Upper lobe of left lung (tissue), 6 donors: ENCODE measurements at regions not wholly inside any gene's neighbourhood (a gene's known extent, or its start where the extent isn't known, plus 50 kb on each side); places are given as distances from the start of the nearest gene placed in this dataset.
"Not testable (repeated sequence)": the region's sequence is repeated elsewhere in the genome, so short reads cannot be mapped to it uniquely, and the experiment has no call there.

Source experiments
- ATAC-seq, 2 donors: fragments of 200-7000 bp; cut with Tn5 transposase; one replicate each; pipeline ENCODE4 v1.9.1; 2022; ENCODE audit warnings: mild to moderate bottlenecking in 2 of 2, moderate library complexity in 2 of 2; ENCODE audit not compliant: low FRiP score in 2 of 2
- DNase-seq, 2 donors: peaks; one replicate each; pipeline ENCODE4 v3.0.0-alpha.2; 2019 to 2020
- H3K27ac ChIP-seq, 4 donors: fragments of 200-600 bp; sonication (generic); one replicate each; pipeline ENCODE4 v1.5.1; 2016 to 2019
- H3K27me3 ChIP-seq, 4 donors: fragments of 200-600 bp; sonication (generic); one replicate each; pipeline ENCODE4 v1.5.1; 2017 to 2019
- H3K36me3 ChIP-seq, 4 donors: fragments of 200-600 bp; sonication (generic); one replicate each; pipeline ENCODE4 v1.5.1; 2016 to 2019
- H3K4me1 ChIP-seq, 4 donors: fragments of 200-600 bp; sonication (generic); one replicate each; pipeline ENCODE4 v1.5.1; 2018 to 2019
- H3K4me3 ChIP-seq, 4 donors: fragments of 200-600 bp; sonication (generic); one replicate each; pipeline ENCODE4 v1.5.1; 2017 to 2019; ENCODE audit warnings: mild to moderate bottlenecking in 2 of 4, moderate library complexity in 1 of 4
- H3K9me3 ChIP-seq, 4 donors: fragments of 200-600 bp; sonication (generic); one replicate each; pipeline ENCODE4 v1.5.1; 2018 to 2019
- EP300 ChIP-seq, 4 donors: sonication (generic); formaldehyde crosslinking; IDR thresholded peaks; one replicate each; pipeline ENCODE4 v1.5.1; 2017; ENCODE audit warnings: antibody characterized with exemption in 4 of 4, control low read depth in 2 of 4
- POLR2A ChIP-seq, 4 donors: fragments of 450-650 bp; IDR thresholded peaks; one replicate each; pipeline ENCODE4 v1.5.1; 2016 to 2017; ENCODE audit warnings: antibody characterized with exemption in 4 of 4, mild to moderate bottlenecking in 2 of 4
- POLR2AphosphoS5 ChIP-seq, 2 donors: sonication (generic); formaldehyde crosslinking; IDR thresholded peaks; one replicate each; pipeline ENCODE4 v1.5.1; 2017; ENCODE audit warnings: antibody characterized with exemption in 2 of 2
- WGBS, 2 donors: methylation state at CpG; one replicate each; pipeline ENCODE4 v1.1.5; 2017 to 2018; 5-methylcytosine and 5-hydroxymethylcytosine counted together
- TF ChIP-seq, protein P1 (sequence below), 6 experiments: fragments of 450-650 bp in 4 of 6; fragments of 200-600 bp in 2 of 6; sonication (generic) in 2 of 6; IDR thresholded peaks; one replicate each; pipeline ENCODE4 v1.5.1; 2016 to 2019; ENCODE audit warnings: antibody characterized with exemption in 6 of 6
- donor health status: DM: no; HTN: no; CAD: no; lungs with moderate emphysema.
- donor health status: DM: no; HTN: yes; CAD: no; lungs with severe emphysema.

DNA sequence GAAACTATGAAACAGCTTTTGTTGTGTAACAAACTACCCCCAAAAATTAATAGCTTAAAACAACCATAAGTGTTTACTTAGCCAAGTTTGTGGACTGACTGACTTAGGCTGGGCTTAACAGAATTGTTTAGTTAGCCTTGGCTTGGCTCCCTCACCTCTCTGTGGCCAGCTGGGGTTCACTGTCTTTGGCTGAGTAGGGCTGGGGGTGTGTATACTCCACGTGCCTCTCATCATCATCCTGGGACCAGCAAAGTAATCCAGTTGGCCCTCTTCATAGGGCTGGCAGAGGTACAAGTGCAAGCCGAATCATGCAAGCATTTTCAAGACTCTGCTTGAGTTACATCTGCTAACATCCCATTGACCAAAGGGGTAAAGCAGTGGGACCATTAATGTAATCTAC lies 252.3 kb downstream of the BRINP2 start:
- WGBS, 2 donors = 21 to 100% methylated on average over 1 to 2 of the region's 2 CpGs
- DNase-seq (no peak), ATAC-seq (peak in 1 of 2 donors; percentile 39)
- Histone ChIP-seq H3K27me3 (no peaks in the 10 kb centered on the region), H3K4me3 (no peak overlapping the region), H3K4me1 (no peaks in the 10 kb centered on the region), H3K36me3 (no peaks in the 10 kb centered on the region), H3K27ac (no peak overlapping the region), H3K9me3 (no peaks in the 10 kb centered on the region)
- TF ChIP-seq EP300 (IDR thresholded peaks at IDR 0.05) = no peak
- TF ChIP-seq POLR2AphosphoS5 (IDR thresholded peaks at IDR 0.05) = no peak
- TF ChIP-seq, protein P1, sequence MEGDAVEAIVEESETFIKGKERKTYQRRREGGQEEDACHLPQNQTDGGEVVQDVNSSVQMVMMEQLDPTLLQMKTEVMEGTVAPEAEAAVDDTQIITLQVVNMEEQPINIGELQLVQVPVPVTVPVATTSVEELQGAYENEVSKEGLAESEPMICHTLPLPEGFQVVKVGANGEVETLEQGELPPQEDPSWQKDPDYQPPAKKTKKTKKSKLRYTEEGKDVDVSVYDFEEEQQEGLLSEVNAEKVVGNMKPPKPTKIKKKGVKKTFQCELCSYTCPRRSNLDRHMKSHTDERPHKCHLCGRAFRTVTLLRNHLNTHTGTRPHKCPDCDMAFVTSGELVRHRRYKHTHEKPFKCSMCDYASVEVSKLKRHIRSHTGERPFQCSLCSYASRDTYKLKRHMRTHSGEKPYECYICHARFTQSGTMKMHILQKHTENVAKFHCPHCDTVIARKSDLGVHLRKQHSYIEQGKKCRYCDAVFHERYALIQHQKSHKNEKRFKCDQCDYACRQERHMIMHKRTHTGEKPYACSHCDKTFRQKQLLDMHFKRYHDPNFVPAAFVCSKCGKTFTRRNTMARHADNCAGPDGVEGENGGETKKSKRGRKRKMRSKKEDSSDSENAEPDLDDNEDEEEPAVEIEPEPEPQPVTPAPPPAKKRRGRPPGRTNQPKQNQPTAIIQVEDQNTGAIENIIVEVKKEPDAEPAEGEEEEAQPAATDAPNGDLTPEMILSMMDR (IDR thresholded peaks at IDR 0.05) = no peak
- TF ChIP-seq POLR2A (IDR thresholded peaks at IDR 0.05) = no peak

DNA sequence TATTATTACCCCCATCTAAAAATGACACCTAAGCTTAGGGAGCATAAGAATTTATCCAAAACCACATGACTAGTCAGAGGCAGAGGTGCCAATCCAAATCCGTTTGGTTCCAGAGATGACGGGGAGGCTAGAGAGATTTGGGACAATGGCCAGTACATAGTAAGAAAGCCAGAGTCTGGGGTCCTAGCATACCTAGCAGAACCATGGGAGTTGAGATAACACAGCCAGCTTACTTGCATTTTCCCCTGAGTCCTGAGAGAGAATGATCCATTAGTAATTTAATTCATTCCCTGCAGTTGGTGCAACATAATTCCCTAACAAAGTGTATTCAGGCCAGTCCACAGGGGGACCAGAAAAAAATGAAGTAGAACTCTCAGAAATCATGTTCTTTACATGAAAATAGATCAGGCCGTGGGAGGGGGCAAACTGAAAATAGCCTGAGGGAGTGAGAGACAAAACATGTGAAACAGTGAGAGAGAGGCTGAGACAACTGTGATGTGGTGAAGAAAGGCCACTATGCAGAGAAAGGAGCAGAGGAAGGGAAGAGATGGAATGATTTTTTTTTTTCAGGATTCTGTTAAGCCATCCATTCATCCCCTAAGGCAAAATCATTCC lies 243.3 kb downstream of the BRINP2 start:
- Histone ChIP-seq H3K36me3 (no peaks in the 10 kb centered on the region), H3K9me3 (no peaks in the 10 kb centered on the region), H3K4me1 (no peaks in the 10 kb centered on the region), H3K4me3 (no peak overlapping the region), H3K27me3 (no peaks in the 10 kb centered on the region), H3K27ac (no peak overlapping the region)
- DNase-seq (no peak), ATAC-seq (no peak)
- no peak for TF ChIP-seq EP300 (IDR thresholded peaks at IDR 0.05)
- no peak for TF ChIP-seq POLR2A (IDR thresholded peaks at IDR 0.05)
- TF ChIP-seq, protein P1 (IDR thresholded peaks at IDR 0.05) = no peak
- no peak for TF ChIP-seq POLR2AphosphoS5 (IDR thresholded peaks at IDR 0.05)
- 63 to 64% methylated on average over 3 of the region's 3 CpGs for WGBS, 2 donors

DNA sequence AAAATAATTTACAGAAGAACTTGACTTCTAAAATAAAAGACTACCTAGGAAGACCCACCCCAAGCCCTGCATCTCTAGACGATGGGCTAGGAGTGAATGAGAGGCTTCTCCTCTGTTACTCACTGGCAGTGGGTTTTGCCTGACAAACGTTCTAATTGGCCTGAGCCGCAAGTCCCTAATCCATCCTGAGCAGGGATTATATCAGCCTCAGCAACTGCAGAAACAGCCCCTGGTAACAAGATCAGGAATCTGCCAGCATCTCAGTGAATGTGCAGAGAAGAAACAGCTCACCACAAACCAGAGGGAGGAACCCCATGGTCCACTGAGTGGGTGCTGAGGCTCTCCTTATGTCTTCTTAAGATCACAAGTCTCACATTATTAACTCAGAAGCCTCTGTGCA lies 240.6 kb downstream of the BRINP2 start:
- Histone ChIP-seq H3K36me3 (no peaks in the 10 kb centered on the region), H3K4me1 (no peaks in the 10 kb centered on the region), H3K4me3 (no peak overlapping the region), H3K27me3 (no peaks in the 10 kb centered on the region), H3K9me3 (no peaks in the 10 kb centered on the region), H3K27ac (no peak overlapping the region)
- WGBS, 2 donors = 73 to 86% methylated on average over 3 of the region's 3 CpGs
- ATAC-seq (no peak), DNase-seq (no peak)
- TF ChIP-seq POLR2AphosphoS5 (IDR thresholded peaks at IDR 0.05) = no peak
- TF ChIP-seq, protein P1 (IDR thresholded peaks at IDR 0.05) = no peak
- TF ChIP-seq EP300 (IDR thresholded peaks at IDR 0.05) = no peak
- no peak for TF ChIP-seq POLR2A (IDR thresholded peaks at IDR 0.05)

DNA sequence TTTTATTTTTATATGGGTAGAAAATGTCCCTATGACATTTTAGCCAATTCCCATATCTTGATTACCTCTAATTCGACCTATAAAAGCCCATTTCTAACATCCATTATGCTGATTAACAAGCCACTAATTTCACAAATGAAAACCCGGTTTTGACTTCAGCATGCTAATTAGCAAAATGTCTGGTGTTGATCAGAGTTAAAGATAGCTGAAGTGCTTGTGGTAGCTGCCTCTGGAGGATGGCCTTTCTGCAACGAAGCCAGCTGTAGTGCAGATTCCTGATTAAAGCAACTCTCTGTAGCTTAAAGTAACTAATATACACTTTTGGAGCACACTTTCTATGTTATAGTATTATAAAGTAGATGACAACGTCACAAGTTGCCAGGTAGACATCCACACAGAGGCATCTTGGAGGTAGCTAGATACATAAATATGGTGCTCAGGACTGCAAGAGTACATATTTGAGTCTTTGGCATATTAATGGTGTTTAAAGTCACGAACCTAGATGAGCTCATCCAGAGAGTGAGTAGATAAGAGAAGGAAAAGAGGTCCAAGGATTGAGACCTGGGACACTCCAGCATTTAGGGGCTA lies 239.5 kb downstream of the BRINP2 start:
- Histone ChIP-seq H3K9me3 (no peaks in the 10 kb centered on the region), H3K4me1 (no peaks in the 10 kb centered on the region), H3K4me3 (no peak overlapping the region), H3K27me3 (no peaks in the 10 kb centered on the region), H3K36me3 (no peaks in the 10 kb centered on the region), H3K27ac (no peak overlapping the region)
- ATAC-seq (no peak), DNase-seq (no peak)
- TF ChIP-seq POLR2AphosphoS5 (IDR thresholded peaks at IDR 0.05) (no peak), EP300 (IDR thresholded peaks at IDR 0.05) (no peak), POLR2A (IDR thresholded peaks at IDR 0.05) (no peak)
- TF ChIP-seq, protein P1 (IDR thresholded peaks at IDR 0.05) = no peak
- 73 to 75% methylated on average over 5 of the region's 5 CpGs for WGBS, 2 donors

DNA sequence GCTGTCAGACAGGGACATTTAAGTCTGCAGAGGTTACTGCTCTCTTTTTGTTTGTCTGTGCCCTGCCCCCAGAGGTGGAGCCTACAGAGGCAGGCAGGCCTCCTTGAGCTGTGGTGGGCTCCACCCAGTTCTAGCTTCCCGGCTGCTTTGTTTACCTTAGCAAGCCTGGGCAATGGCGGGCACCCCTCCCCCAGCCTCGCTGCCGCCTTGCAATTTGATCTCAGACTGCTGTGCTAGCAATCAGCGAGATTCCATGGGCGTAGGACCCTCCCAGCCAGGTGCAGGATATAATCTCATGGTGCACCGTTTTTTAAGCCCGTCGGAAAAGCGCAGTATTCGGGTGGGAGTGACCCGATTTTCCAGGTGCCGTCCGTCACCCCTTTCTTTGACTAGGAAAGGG lies 235.6 kb downstream of the BRINP2 start:
- 84 to 85% methylated on average over 12 to 14 of the region's 14 CpGs for WGBS, 2 donors
- not testable (repeated sequence) for ATAC-seq

More for the DNA sequence above, 235.6 kb downstream of the BRINP2 start:
- peak in 1 of 2 donors; percentile 45 for DNase-seq
- not testable (repeated sequence) for H3K4me1 ChIP-seq, H3K27me3 ChIP-seq, H3K9me3 ChIP-seq, H3K36me3 ChIP-seq, H3K4me3 ChIP-seq, H3K27ac ChIP-seq
